GM18867 (cell line): ENCODE measurements at regions not wholly inside any gene's neighbourhood (a gene's known extent, or its start where the extent isn't known, plus 50 kb on each side); places are given as distances from the start of the nearest gene placed in this dataset.
"Not testable (repeated sequence)": the region's sequence is repeated elsewhere in the genome, so short reads cannot be mapped to it uniquely, and the experiment has no call there.

Experiments
- ATAC-seq: cut with Tn5 transposase; IDR thresholded peaks from one replicate; pipeline ENCODE4 v1.9.1; 2021; ENCODE audit warnings: mild to moderate bottlenecking, moderate library complexity; ENCODE audit not compliant: unreplicated experiment

GRCh38 chr18:49731860-49732311 lies 81.4 kb downstream of the ACAA2 start:
- ATAC-seq: no peak

- no peak for ATAC-seq
These were observed 81.9 kb downstream of the ACAA2 start for GRCh38 chr18:49731421-49731841.

GRCh38 chr18:49730951-49731391 lies 82.4 kb downstream of the ACAA2 start:
- ATAC-seq: no peak

- ATAC-seq: no peak
These were observed 84.8 kb downstream of the ACAA2 start for GRCh38 chr18:49728542-49728941.

GRCh38 chr18:49727816-49728215 lies 85.5 kb downstream of the ACAA2 start:
- ATAC-seq: no peak

- ATAC-seq: no peak
These were observed 86.7 kb downstream of the ACAA2 start for GRCh38 chr18:49726675-49726963.

- ATAC-seq: no peak
These were observed 87.3 kb downstream of the ACAA2 start for GRCh38 chr18:49725809-49726674.

- ATAC-seq: no peak
These were observed 89.6 kb downstream of the ACAA2 start for GRCh38 chr18:49723648-49724180.

- ATAC-seq: no peak
These were observed 90.9 kb downstream of the ACAA2 start for GRCh38 chr18:49722477-49722876.

GRCh38 chr18:49721981-49722380 lies 91.4 kb downstream of the ACAA2 start:
- ATAC-seq: no peak

GRCh38 chr18:49720944-49721343 lies 92.4 kb downstream of the ACAA2 start:
- ATAC-seq: not testable (repeated sequence)

GRCh38 chr18:49717617-49718016 lies 95.7 kb downstream of the ACAA2 start:
- ATAC-seq: no peak

- ATAC-seq: no peak
These were observed 97.3 kb downstream of the ACAA2 start for GRCh38 chr18:49716035-49716434.

GRCh38 chr18:49709347-49709690 lies 104.0 kb downstream of the ACAA2 start:
- no peak for ATAC-seq

GRCh38 chr18:49708662-49709346 lies 104.5 kb downstream of the ACAA2 start:
- no peak for ATAC-seq

- no peak for ATAC-seq
These were observed 105.7 kb downstream of the ACAA2 start for GRCh38 chr18:49707599-49707998.

GRCh38 chr18:49704334-49704733 lies 109.0 kb downstream of the ACAA2 start:
- no peak for ATAC-seq

- no peak for ATAC-seq
These were observed 112.1 kb downstream of the ACAA2 start for GRCh38 chr18:49701190-49701589.

- no peak for ATAC-seq
These were observed 114.0 kb downstream of the ACAA2 start for GRCh38 chr18:49699303-49699702.

- no peak for ATAC-seq
These were observed 114.8 kb downstream of the ACAA2 start for GRCh38 chr18:49698525-49699025.

GRCh38 chr18:49697757-49698524 lies 115.4 kb downstream of the ACAA2 start:
- no peak for ATAC-seq
